Activated CD4-positive, alpha-beta T cell treated with anti-CD3 and anti-CD28 coated beads for 36 hours (primary cell): ENCODE measurements at regions not wholly inside any gene's neighbourhood (a gene's known extent, or its start where the extent isn't known, plus 50 kb on each side); places are given as distances from the start of the nearest gene placed in this dataset.
"Not testable (repeated sequence)": the region's sequence is repeated elsewhere in the genome, so short reads cannot be mapped to it uniquely, and the experiment has no call there.

Source experiments
- ATAC-seq: fragments of 200-7000 bp; cut with Tn5 transposase; one replicate; pipeline ENCODE4 v1.10.0; 2021; ENCODE audit warnings: mild to moderate bottlenecking, moderate library complexity
- CTCF ChIA-PET: fragments of 350-600 bp; sonication (Branson Sonifier 250); formaldehyde crosslinking; loops from one replicate; lab custom pipeline; 2021; ENCODE audit warnings: antibody characterized with exemption; lab: Charles Lee
- POLR2A ChIA-PET: fragments of 350-600 bp; sonication (Branson Sonifier 250); formaldehyde crosslinking; loops from one replicate; lab custom pipeline; 2021; ENCODE audit warnings: antibody characterized with exemption, inconsistent platforms; lab: Charles Lee
- DNase-seq: peaks from one replicate; pipeline ENCODE4 v3.0.0-alpha.2; 2020
- H3K27ac Mint-ChIP-seq: one replicate; pipeline ENCODE4 v1.8.0; 2021; ENCODE audit warnings: mixed read lengths
- H3K27me3 Mint-ChIP-seq: one replicate; pipeline ENCODE4 v1.8.0; 2021; ENCODE audit warnings: mixed read lengths
- H3K36me3 Mint-ChIP-seq: one replicate; pipeline ENCODE4 v1.8.0; 2021; ENCODE audit warnings: low read depth, mixed read lengths
- H3K4me1 Mint-ChIP-seq: one replicate; pipeline ENCODE4 v1.8.0; 2021; ENCODE audit warnings: mixed read lengths
- H3K4me3 Mint-ChIP-seq: one replicate; pipeline ENCODE4 v1.8.0; 2021; ENCODE audit warnings: mild to moderate bottlenecking, moderate library complexity, mixed read lengths
- H3K9me3 Mint-ChIP-seq: one replicate; pipeline ENCODE4 v1.8.0; 2021; ENCODE audit warnings: low read depth, mixed read lengths
- intact Hi-C, 2 experiments: fragments of 100-400 bp; cut with DNase I in 1 of 2; cut with micrococcal nuclease in 1 of 2; formaldehyde crosslinking; loops; one replicate each; pipeline versions ENCODE4 v1.14.2 to v1.15.1; 2022 to 2024; cut with DNase I, micrococcal nuclease

- H3K4me1 Mint-ChIP-seq = no peaks in the 10 kb centered on the region
- intact Hi-C loops = no loop called here
- POLR2A ChIA-PET = no interaction called here
- no peak overlapping the region for H3K27ac Mint-ChIP-seq
- ATAC-seq = peak; percentile 42
- no peak overlapping the region for H3K4me3 Mint-ChIP-seq
- CTCF ChIA-PET = interaction anchor here (0.7 to 1.0 kb wide), 2 partner anchors 9 to 48 kb away, joined by 3 read pairs; no protein-coding TSS in a partner anchor
- H3K27me3 Mint-ChIP-seq = no peaks in the 10 kb centered on the region
- H3K9me3 Mint-ChIP-seq = no peaks in the 10 kb centered on the region
- no peak for DNase-seq
- no peaks in the 10 kb centered on the region for H3K36me3 Mint-ChIP-seq
Observed at GRCh38 chr2:194319222-194319992, 1337.6 kb upstream of the SLC39A10 start.

DNA sequence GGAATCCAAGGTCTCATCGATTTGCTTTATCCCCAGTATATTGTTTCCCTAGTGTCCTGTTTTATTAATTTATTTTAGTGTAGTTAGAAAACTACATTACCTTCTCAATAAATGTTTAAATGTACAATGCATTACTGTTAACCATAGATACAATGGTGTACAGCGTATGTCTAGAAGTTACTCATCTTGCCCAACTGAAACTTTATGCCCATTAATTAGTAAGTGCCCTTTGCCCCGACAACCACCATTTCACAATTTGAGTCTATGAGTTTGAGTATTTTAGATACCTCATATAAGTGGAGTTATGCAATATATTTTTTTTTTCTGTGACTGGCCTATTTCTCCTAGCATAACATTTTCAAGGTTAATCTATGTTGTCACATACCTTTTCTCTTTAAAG is 1343.0 kb upstream of the SLC39A10 start:
- ChIA-PET POLR2A (no interaction called here), CTCF (no interaction called here)
- H3K36me3 Mint-ChIP-seq = no peaks in the 10 kb centered on the region
- DNase-seq (no peak), ATAC-seq (no peak)
- H3K27ac Mint-ChIP-seq = no peak overlapping the region
- intact Hi-C loops = no loop called here
- no peaks in the 10 kb centered on the region for H3K9me3 Mint-ChIP-seq
- no peaks in the 10 kb centered on the region for H3K27me3 Mint-ChIP-seq
- no peaks in the 10 kb centered on the region for H3K4me1 Mint-ChIP-seq
- H3K4me3 Mint-ChIP-seq = no peak overlapping the region

DNA sequence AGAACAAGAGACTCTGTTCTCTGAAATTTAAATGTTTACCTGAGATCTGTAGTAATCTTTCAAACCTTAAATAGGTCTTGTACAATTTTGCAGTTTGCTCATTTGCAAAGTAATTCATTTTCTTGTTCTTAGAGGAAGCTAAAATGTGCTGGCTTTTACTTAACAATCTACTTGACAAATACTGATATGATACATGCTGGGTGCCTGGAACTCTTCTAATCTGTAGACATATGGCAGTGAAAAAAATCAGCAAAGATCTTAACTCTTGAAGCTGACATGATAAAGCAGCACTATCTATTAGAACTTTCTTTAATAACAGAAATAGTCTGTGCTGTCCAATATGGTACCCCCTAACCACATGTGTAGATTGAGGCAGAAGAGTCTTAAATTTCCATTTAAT is 1352.8 kb upstream of the SLC39A10 start:
- H3K27ac Mint-ChIP-seq = no peak overlapping the region
- H3K36me3 Mint-ChIP-seq = no peaks in the 10 kb centered on the region
- H3K4me3 Mint-ChIP-seq = no peak overlapping the region
- ATAC-seq (no peak), DNase-seq (no peak)
- ChIA-PET CTCF (no interaction called here), POLR2A (no interaction called here)
- H3K9me3 Mint-ChIP-seq = no peaks in the 10 kb centered on the region
- H3K27me3 Mint-ChIP-seq = no peaks in the 10 kb centered on the region
- intact Hi-C loops = no loop called here
- no peaks in the 10 kb centered on the region for H3K4me1 Mint-ChIP-seq

DNA sequence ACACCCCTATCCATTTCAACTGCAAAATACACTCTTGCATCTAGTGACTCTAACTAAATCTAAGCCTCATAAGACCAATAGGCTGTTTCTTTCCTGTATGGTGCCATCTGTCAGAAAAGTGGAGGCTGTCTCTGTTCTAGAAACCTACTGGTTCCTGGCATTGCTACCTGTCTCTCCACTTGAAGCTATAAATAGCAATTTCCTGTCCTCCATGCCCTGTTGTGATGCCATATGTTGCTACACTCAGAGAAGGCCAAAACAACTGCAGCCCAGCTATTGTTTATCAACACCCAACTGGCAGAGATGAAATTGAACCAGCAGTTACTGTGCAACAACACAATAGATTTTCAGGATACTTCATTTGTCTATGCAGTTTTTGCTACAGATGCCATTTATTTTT is 1355.1 kb upstream of the SLC39A10 start:
- DNase-seq (no peak), ATAC-seq (no peak)
- intact Hi-C loops = no loop called here
- ChIA-PET CTCF (no interaction called here), POLR2A (no interaction called here)
- Mint-ChIP-seq H3K4me3 (no peak overlapping the region), H3K36me3 (no peaks in the 10 kb centered on the region), H3K27ac (no peak overlapping the region), H3K4me1 (no peaks in the 10 kb centered on the region), H3K27me3 (no peaks in the 10 kb centered on the region), H3K9me3 (no peaks in the 10 kb centered on the region)

- H3K4me1 Mint-ChIP-seq = no peaks in the 10 kb centered on the region
- intact Hi-C loops = no loop called here
- ChIA-PET POLR2A (no interaction called here), CTCF (no interaction called here)
- H3K4me3 Mint-ChIP-seq = no peak overlapping the region
- no peak for DNase-seq
- H3K27me3 Mint-ChIP-seq = no peaks in the 10 kb centered on the region
- H3K9me3 Mint-ChIP-seq = no peaks in the 10 kb centered on the region
- ATAC-seq = no peak
- no peak overlapping the region for H3K27ac Mint-ChIP-seq
- H3K36me3 Mint-ChIP-seq = no peaks in the 10 kb centered on the region
Observed at GRCh38 chr2:194294156-194294555, 1362.9 kb upstream of the SLC39A10 start.

- Mint-ChIP-seq H3K4me3 (no peak overlapping the region), H3K27me3 (no peaks in the 10 kb centered on the region), H3K4me1 (no peaks in the 10 kb centered on the region), H3K36me3 (no peaks in the 10 kb centered on the region), H3K27ac (no peak overlapping the region), H3K9me3 (no peaks in the 10 kb centered on the region)
- DNase-seq (no peak), ATAC-seq (no peak)
- ChIA-PET CTCF (no interaction called here), POLR2A (no interaction called here)
- intact Hi-C loops = no loop called here
Observed at GRCh38 chr2:194291104-194291503, 1365.9 kb upstream of the SLC39A10 start.

DNA sequence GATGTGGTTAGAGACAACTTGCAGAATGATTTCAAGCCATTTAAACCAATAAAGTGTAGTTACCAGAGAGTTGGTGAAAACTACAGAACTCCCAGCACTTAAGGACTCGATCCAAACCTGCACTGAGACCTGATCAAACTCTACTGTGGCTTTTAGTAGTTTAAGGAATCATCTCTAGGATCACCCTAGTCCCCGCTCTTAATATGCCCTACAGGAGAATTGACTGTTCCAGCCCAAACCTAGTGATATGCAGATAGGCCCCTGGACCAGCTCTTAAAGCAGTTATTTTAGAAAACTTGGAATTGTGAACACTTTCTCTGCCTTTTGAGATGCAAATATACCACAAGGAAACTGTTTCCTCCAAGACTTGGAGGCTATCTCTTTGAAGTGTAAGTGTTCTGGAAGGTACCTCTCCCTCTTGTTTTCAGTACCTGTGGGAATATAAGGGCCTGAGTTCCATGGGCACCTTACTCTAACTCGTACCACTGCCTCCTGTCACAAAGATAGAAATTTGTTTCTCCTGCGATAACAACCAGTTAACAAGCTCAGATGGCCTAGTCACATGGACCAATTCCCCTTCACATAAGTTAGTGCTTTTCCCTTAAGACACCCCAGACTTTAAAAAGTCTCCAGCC is 1367.2 kb upstream of the SLC39A10 start:
- CTCF ChIA-PET = no interaction called here
- intact Hi-C loops = no loop called here
- DNase-seq = no peak
- Mint-ChIP-seq H3K36me3 (no peaks in the 10 kb centered on the region), H3K9me3 (no peaks in the 10 kb centered on the region), H3K4me1 (no peaks in the 10 kb centered on the region), H3K4me3 (no peak overlapping the region), H3K27ac (no peak overlapping the region), H3K27me3 (no peaks in the 10 kb centered on the region)
- POLR2A ChIA-PET = interaction anchor here (0.5 kb wide), 1 partner anchor 215 kb away, joined by 3 read pairs; no protein-coding TSS in a partner anchor
- no peak for ATAC-seq

GRCh38 chr2:194276667-194277066 is 1380.4 kb upstream of the SLC39A10 start:
- H3K4me1 Mint-ChIP-seq, H3K4me3 Mint-ChIP-seq, POLR2A ChIA-PET, ATAC-seq, intact Hi-C loops, H3K27ac Mint-ChIP-seq, DNase-seq, CTCF ChIA-PET, H3K27me3 Mint-ChIP-seq, H3K36me3 Mint-ChIP-seq, H3K9me3 Mint-ChIP-seq: not testable (repeated sequence)

DNA sequence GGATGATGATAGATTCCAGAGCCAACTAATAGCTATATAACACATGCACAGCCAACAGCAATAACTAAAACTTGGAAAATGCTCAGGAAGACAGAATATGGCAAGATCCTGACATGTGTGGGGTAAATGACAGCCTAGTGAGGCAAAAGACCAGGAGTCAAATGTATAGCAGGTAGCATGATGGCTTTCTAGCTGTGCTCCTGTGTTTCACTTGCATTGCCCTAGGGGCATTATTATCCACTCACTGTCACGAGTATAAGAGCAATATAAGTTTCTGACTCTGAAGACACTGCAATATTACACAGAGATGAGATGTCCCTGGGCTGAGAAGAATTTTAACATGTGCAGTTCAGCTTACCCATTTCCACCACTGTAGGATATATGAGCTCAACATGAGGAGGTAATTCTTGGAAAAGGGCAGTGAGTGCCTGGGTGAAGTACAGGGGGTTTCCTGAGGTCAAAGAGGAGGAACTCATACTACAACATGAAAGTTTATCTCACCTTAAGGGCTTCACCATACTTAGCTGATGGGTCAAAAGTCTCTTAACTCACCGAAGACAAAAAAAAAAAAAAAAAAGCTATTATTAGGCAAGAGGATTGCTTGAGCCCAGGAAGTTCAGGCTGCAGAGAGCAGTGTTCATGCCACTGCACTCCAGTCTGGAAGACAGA is 1385.6 kb upstream of the SLC39A10 start:
- H3K9me3 Mint-ChIP-seq = no peaks in the 10 kb centered on the region
- no peaks in the 10 kb centered on the region for H3K36me3 Mint-ChIP-seq
- intact Hi-C loops = no loop called here
- H3K27ac Mint-ChIP-seq = no peak overlapping the region
- POLR2A ChIA-PET = interaction anchor here (0.6 kb wide), 1 partner anchor 812 kb away, joined by 3 read pairs; no protein-coding TSS in a partner anchor
- H3K4me1 Mint-ChIP-seq = no peaks in the 10 kb centered on the region
- CTCF ChIA-PET = interaction anchor here (0.7 to 1.1 kb wide), 4 partner anchors 13 to 51 kb away, joined by 3 to 4 read pairs (median 3); no protein-coding TSS in a partner anchor
- H3K27me3 Mint-ChIP-seq = no peaks in the 10 kb centered on the region
- DNase-seq = no peak
- no peak overlapping the region for H3K4me3 Mint-ChIP-seq
- no peak for ATAC-seq

DNA sequence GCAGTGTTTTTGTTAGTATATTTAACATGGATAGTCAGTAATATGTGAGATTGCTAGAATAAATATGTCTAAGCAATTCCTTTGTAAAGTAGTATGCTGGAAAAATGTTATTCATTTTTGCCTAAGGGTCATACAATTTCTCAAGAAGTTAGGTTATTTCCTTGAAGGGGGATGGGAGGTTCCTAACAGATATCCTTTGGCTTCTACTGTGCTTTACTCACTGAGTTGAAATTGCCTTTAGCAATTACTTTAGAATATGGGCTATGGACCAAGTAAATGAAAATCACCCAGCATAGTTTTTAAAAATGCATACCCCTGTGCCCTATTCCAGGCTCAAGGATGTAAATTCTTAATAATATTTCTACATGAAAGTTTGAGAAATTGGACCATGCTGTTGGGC is 1386.4 kb upstream of the SLC39A10 start:
- DNase-seq = no peak
- Mint-ChIP-seq H3K27me3 (no peaks in the 10 kb centered on the region), H3K4me1 (no peaks in the 10 kb centered on the region), H3K4me3 (no peak overlapping the region), H3K9me3 (no peaks in the 10 kb centered on the region), H3K27ac (no peak overlapping the region), H3K36me3 (no peaks in the 10 kb centered on the region)
- POLR2A ChIA-PET = no interaction called here
- CTCF ChIA-PET = no interaction called here
- ATAC-seq = no peak
- intact Hi-C loops = no loop called here

DNA sequence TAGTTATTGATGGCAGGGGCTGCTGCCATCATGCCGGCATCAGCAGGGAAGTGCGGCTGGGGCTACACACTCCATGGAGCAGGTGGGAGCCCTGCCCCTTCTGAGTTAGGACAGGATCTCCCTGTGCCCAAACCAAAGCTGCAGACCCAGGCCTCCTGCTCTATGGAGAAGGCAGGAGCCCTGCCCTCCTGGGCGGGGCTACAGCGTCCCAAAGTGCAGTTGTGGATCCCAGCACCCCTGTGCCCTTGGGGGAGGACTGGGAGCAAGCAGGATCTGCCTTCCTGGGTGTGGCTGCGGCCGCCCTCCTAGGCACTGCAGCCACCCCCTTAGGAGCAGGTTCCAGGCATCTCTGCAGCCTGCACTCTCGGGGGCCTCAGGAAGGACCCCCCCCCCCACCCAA is 1392.4 kb upstream of the SLC39A10 start:
- Mint-ChIP-seq H3K9me3 (no peaks in the 10 kb centered on the region), H3K4me3 (no peak overlapping the region), H3K36me3 (no peaks in the 10 kb centered on the region), H3K27me3 (no peaks in the 10 kb centered on the region), H3K27ac (no peak overlapping the region), H3K4me1 (no peaks in the 10 kb centered on the region)
- ChIA-PET POLR2A (no interaction called here), CTCF (no interaction called here)
- DNase-seq = no peak
- no peak for ATAC-seq
- intact Hi-C loops = no loop called here

- intact Hi-C loops = no loop called here
- ATAC-seq (no peak), DNase-seq (no peak)
- H3K4me3 Mint-ChIP-seq = no peak overlapping the region
- ChIA-PET CTCF (no interaction called here), POLR2A (no interaction called here)
- no peaks in the 10 kb centered on the region for H3K27me3 Mint-ChIP-seq
- no peaks in the 10 kb centered on the region for H3K9me3 Mint-ChIP-seq
- no peak overlapping the region for H3K27ac Mint-ChIP-seq
- H3K36me3 Mint-ChIP-seq = no peaks in the 10 kb centered on the region
- H3K4me1 Mint-ChIP-seq = no peaks in the 10 kb centered on the region
Observed at GRCh38 chr2:194260185-194260584, 1396.8 kb upstream of the SLC39A10 start.
